ENCODE measurements at regions not wholly inside any gene's neighbourhood (a gene's known extent, or its start where the extent isn't known, plus 50 kb on each side); places are given as distances from the start of the nearest gene placed in this dataset.

DNA sequence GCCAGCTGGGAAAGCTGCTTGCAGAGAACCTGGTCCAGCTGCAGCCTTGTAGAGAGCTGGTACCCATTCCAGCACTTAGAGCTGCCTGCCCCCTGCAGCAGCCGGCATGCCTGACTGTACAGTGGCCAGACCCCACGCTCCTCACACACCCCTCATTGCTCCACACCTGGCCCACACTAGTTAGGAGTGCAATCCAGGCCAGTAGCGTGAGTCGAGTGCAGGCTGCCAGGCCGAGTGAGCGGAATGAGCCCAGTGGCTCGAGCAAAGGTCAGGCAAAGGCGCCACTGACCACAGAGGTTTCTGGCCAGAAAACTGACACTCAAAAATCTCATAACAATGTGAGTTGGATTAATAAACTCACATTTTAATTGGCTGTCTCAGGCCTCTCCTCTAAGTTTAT lies 921.7 kb upstream of the KCND2 start (continued):
- no peak for TF ChIP-seq ZNF462 (CRISPR knock-in tag; IDR thresholded peaks at IDR 0.05)
- no peak for TF ChIP-seq EZH2 (IDR thresholded peaks at IDR 0.05; ENCODE audit: low read depth, unreplicated experiment)
- no peak for TF ChIP-seq STAT1 (IDR thresholded peaks at IDR 0.05; ENCODE audit: unreplicated experiment)
- TF ChIP-seq CREB1 (CRISPR knock-in tag; IDR thresholded peaks at IDR 0.05; ENCODE audit: low read depth) = no peak
- no peak for TF ChIP-seq JUNB (IDR thresholded peaks at IDR 0.05; ENCODE audit: unreplicated experiment)
- TF ChIP-seq ZNF114 (CRISPR knock-in tag; IDR thresholded peaks at IDR 0.05) = no peak
- no peak for TF ChIP-seq NANOG (IDR thresholded peaks at IDR 0.05; ENCODE audit: borderline replicate concordance)
- no peak for TF ChIP-seq POLR2AphosphoS5 (IDR thresholded peaks at IDR 0.05; ENCODE audit: low read depth)
- no peak for TF ChIP-seq REST (IDR thresholded peaks at IDR 0.05; ENCODE audit: unreplicated experiment)

All from GM23338 (cell line).